Endothelial cell of umbilical vein (primary cell): ENCODE measurements at regions not wholly inside any gene's neighbourhood (a gene's known extent, or its start where the extent isn't known, plus 50 kb on each side); places are given as distances from the start of the nearest gene placed in this dataset.

Experiments used
- BruUV-seq: library from RNA; stranded (reverse); fragments of 400-500 nt; replicated peaks from 2 replicates; lab custom pipeline; 2021; lab: Mats Ljungman, UMichigan
- CTCF ChIA-PET: fragments of 300-600, 350-600 bp; sonication (Branson Sonifier 250); formaldehyde crosslinking; loops from one replicate; lab custom pipeline; 2021; ENCODE audit warnings: antibody characterized with exemption, inconsistent platforms; lab: Charles Lee
- POLR2A ChIA-PET: fragments of 300-600, 350-600 bp; sonication (Branson Sonifier 250); formaldehyde crosslinking; loops from one replicate; lab custom pipeline; 2021; ENCODE audit warnings: antibody characterized with exemption, inconsistent platforms; lab: Charles Lee
- DNase-seq: peaks from one replicate; pipeline ENCODE4 v3.0.0-alpha.2; 2011; ENCODE audit warnings: low read depth, low spot score
- FAIRE-seq: peaks from 2 replicates; lab custom pipeline; 2011; peaks lifted over from hg19 to GRCh38; lab: Jason Lieb, UNC
- H2AFZ ChIP-seq: 2 replicates; pipeline ENCODE4 v1.6.0; 2012; ENCODE audit warnings: low read depth, low read length, control low read depth, inconsistent platforms
- H3K27ac ChIP-seq: 2 replicates; pipeline ENCODE4 v1.5.1; 2011; ENCODE audit warnings: low read depth, mild to moderate bottlenecking, control low read depth, low read length, moderate library complexity; ENCODE audit not compliant: insufficient read depth
- H3K27me3 ChIP-seq, 2 experiments: 2 replicates each; pipeline versions ENCODE4 v1.6.0 to v1.6.1; 2011; ENCODE audit warnings: low read length in 2 of 2, mixed read lengths in 1 of 2; ENCODE audit not compliant: control insufficient read depth in 2 of 2, insufficient read depth in 2 of 2
- H3K36me3 ChIP-seq, 2 experiments: 2 replicates in 1 of 2; 3 replicates in 1 of 2; pipeline ENCODE4 v1.5.1; 2011; ENCODE audit warnings: low read length in 2 of 2, mild to moderate bottlenecking in 1 of 2, moderate library complexity in 1 of 2; ENCODE audit not compliant: control insufficient read depth in 2 of 2, insufficient read depth in 2 of 2; ENCODE audit errors: extremely low read depth in 1 of 2
- H3K4me1 ChIP-seq: 3 replicates; pipeline ENCODE4 v1.5.1; 2011; ENCODE audit warnings: mild to moderate bottlenecking, low read length; ENCODE audit not compliant: control insufficient read depth, insufficient read depth; ENCODE audit errors: extremely low read depth
- H3K4me2 ChIP-seq: 2 replicates; pipeline ENCODE4 v1.6.1; 2011; ENCODE audit warnings: low read length, control low read depth, mixed read lengths; ENCODE audit not compliant: insufficient read depth
- H3K4me3 ChIP-seq, 3 experiments: fragments of 200-600 bp in 1 of 3; sonication (generic), shearing (Covaris generic) in 1 of 3; replicated peaks in 1 of 3; 2 replicates each; pipeline ENCODE4 v1.5.1; 2011 to 2016; ENCODE audit warnings: control low read depth in 3 of 3, low read length in 3 of 3, mild to moderate bottlenecking in 2 of 3, inconsistent platforms in 1 of 3, low read depth in 1 of 3, moderate library complexity in 1 of 3; ENCODE audit not compliant: insufficient read depth in 1 of 3
- H3K79me2 ChIP-seq: 2 replicates; pipeline ENCODE4 v1.6.0; 2012; ENCODE audit warnings: low read length, inconsistent platforms; ENCODE audit not compliant: control insufficient read depth, insufficient read depth
- H3K9ac ChIP-seq: replicated peaks from 2 replicates; pipeline ENCODE3; 2011; ENCODE audit warnings: low read length, control low read depth; ENCODE audit not compliant: insufficient read depth; ENCODE audit errors: extremely low read depth
- H3K9me1 ChIP-seq: replicated peaks from 3 replicates; pipeline ENCODE4 v1.6.0; 2011; ENCODE audit warnings: mild to moderate bottlenecking, low read length; ENCODE audit not compliant: control insufficient read depth, insufficient read depth; ENCODE audit errors: extremely low read depth
- H3K9me3 ChIP-seq: replicated peaks from 2 replicates; pipeline ENCODE4 v1.5.1; 2012; ENCODE audit warnings: low read length, inconsistent platforms; ENCODE audit not compliant: control insufficient read depth, insufficient read depth
- H4K20me1 ChIP-seq: replicated peaks from 2 replicates; pipeline ENCODE3; 2011; ENCODE audit warnings: mild to moderate bottlenecking, low read length; ENCODE audit not compliant: control insufficient read depth, insufficient read depth; ENCODE audit errors: extremely low read depth
- CTCF ChIP-seq, 2 donors: IDR thresholded peaks; 1 replicate in 1 of 2; 2 replicates in 1 of 2; pipeline ENCODE4 v1.5.1; 2011; ENCODE audit warnings: low read length in 2 of 2, mild to moderate bottlenecking in 2 of 2, moderate library complexity in 2 of 2, control low read depth in 1 of 2, inconsistent platforms in 1 of 2, low read depth in 1 of 2; ENCODE audit not compliant: insufficient read depth in 1 of 2; ENCODE audit errors: extremely low read depth in 1 of 2
- EZH2 ChIP-seq: IDR thresholded peaks from 2 replicates; pipeline ENCODE4 v1.6.1; 2012; ENCODE audit warnings: borderline replicate concordance, low read depth, mild to moderate bottlenecking, moderate library complexity, low read length, inconsistent platforms; ENCODE audit not compliant: severe bottlenecking
- FOS ChIP-seq: IDR thresholded peaks from 2 replicates; pipeline ENCODE4 v1.6.1; 2011; ENCODE audit warnings: mild to moderate bottlenecking, low read length, moderate library complexity, borderline replicate concordance; ENCODE audit not compliant: insufficient read depth
- GATA2 ChIP-seq: IDR thresholded peaks from 2 replicates; pipeline ENCODE4 v1.7.0; 2011; ENCODE audit warnings: low read depth, mild to moderate bottlenecking, moderate library complexity, mixed read lengths, low read length; ENCODE audit not compliant: insufficient read length, insufficient read depth
- JUN ChIP-seq: IDR thresholded peaks from 2 replicates; pipeline ENCODE4 v1.6.1; 2011; ENCODE audit warnings: borderline replicate concordance, low read depth; ENCODE audit not compliant: insufficient read length, insufficient read depth
- MAX ChIP-seq: IDR thresholded peaks from 2 replicates; pipeline ENCODE4 v1.6.1; 2011; ENCODE audit not compliant: insufficient read depth, insufficient read length
- MYC ChIP-seq: IDR thresholded peaks from one replicate; pipeline ENCODE4 v1.6.1; 2011; ENCODE audit warnings: mild to moderate bottlenecking, low read depth, low read length
- POLR2A ChIP-seq: IDR thresholded peaks from 2 replicates; pipeline ENCODE4 v1.6.1; 2012; ENCODE audit warnings: low read depth, mild to moderate bottlenecking, control low read depth, low read length
- POLR2AphosphoS5 ChIP-seq: IDR thresholded peaks from 2 replicates; pipeline ENCODE4 v1.6.1; 2012; ENCODE audit warnings: low read depth, mild to moderate bottlenecking, control low read depth, low read length, moderate library complexity; ENCODE audit not compliant: insufficient read depth
- dilution Hi-C: fragments of 300-500 bp; cut with MboI; formaldehyde crosslinking; loops from one replicate; pipeline ENCODE4 v1.15.0; 2019; ENCODE audit warnings: low sequenced_read_pairs; ENCODE audit not compliant: extremely low pct_ligation_motif_present
- intact Hi-C: fragments of 100-400 bp; cut with micrococcal nuclease; formaldehyde crosslinking; loops from one replicate; pipeline ENCODE4 v1.10.0; 2022

- Histone ChIP-seq H3K9me3 (no peaks in the 10 kb centered on the region), H3K4me3 (no peak overlapping the region), H3K79me2 (no peaks in the 10 kb centered on the region), H2AFZ (no peak overlapping the region), H3K27me3 (no peaks in the 10 kb centered on the region), H3K9ac (no peak overlapping the region), H4K20me1 (no peaks in the 10 kb centered on the region), H3K27ac (no peak overlapping the region), H3K4me2 (no peak overlapping the region), H3K4me1 (no peaks in the 10 kb centered on the region), H3K9me1 (no peaks in the 10 kb centered on the region), H3K36me3 (no peaks in the 10 kb centered on the region)
- FAIRE-seq: no peak
- no TSS peak for BruUV-seq
- ChIA-PET POLR2A (no interaction called here), CTCF (no interaction called here)
- DNase-seq: no peak
- dilution Hi-C loops: no loop called here
- TF ChIP-seq POLR2A (no peak), EZH2 (no peak), JUN (no peak), CTCF (IDR thresholded peaks at IDR 0.05; ENCODE audit: extremely low read depth in 1 of 2, insufficient read depth in 1 of 2, low read depth in 1 of 2, low read length in 2 of 2) (no peak), FOS (no peak), POLR2AphosphoS5 (no peak), MYC (no peak), GATA2 (no peak), MAX (no peak)
- intact Hi-C loops: no loop called here
Measured at GRCh38 chrX:125262836-125263235, 56.8 kb upstream of the TEX13C start.
